Lung (tissue), 11 donors: ENCODE measurements at regions not wholly inside any gene's neighbourhood (a gene's known extent, or its start where the extent isn't known, plus 50 kb on each side); places are given as distances from the start of the nearest gene placed in this dataset.

Source experiments
- ATAC-seq: fragments of 200-7000 bp; cut with Tn5 transposase; one replicate; pipeline ENCODE4 v1.9.1; 2020; ENCODE audit warnings: moderate number of reproducible peaks; ENCODE audit not compliant: insufficient read depth, low FRiP score
- DNase-seq, 3 donors: peaks; one replicate each; pipeline ENCODE4 v3.0.0-alpha.2; 2013 to 2017
- H3K27ac ChIP-seq, 2 donors: one replicate each; pipeline ENCODE4 v1.5.1; 2013; ENCODE audit warnings: mild to moderate bottlenecking in 2 of 2, moderate library complexity in 2 of 2, control low read depth in 1 of 2, inconsistent platforms in 1 of 2, low read depth in 1 of 2, low read length in 1 of 2
- H3K27me3 ChIP-seq, 3 donors: one replicate each; pipeline ENCODE4 v1.5.1; 2013; ENCODE audit warnings: low read length in 2 of 3; ENCODE audit not compliant: control insufficient read depth in 3 of 3, insufficient read depth in 3 of 3
- H3K36me3 ChIP-seq, 4 donors: one replicate each; pipeline ENCODE4 v1.5.1; 2013; ENCODE audit warnings: low read length in 4 of 4, mild to moderate bottlenecking in 1 of 4, moderate library complexity in 1 of 4; ENCODE audit not compliant: control insufficient read depth in 4 of 4, insufficient read depth in 4 of 4
- H3K4me1 ChIP-seq, 5 donors: one replicate each; pipeline ENCODE4 v1.5.1; 2013; ENCODE audit warnings: low read length in 5 of 5, mild to moderate bottlenecking in 2 of 5, moderate library complexity in 1 of 5; ENCODE audit not compliant: control insufficient read depth in 5 of 5, insufficient read depth in 5 of 5
- H3K4me3 ChIP-seq: one replicate; pipeline ENCODE4 v1.5.1; 2013; ENCODE audit warnings: mild to moderate bottlenecking, control low read depth, moderate library complexity
- H3K9ac ChIP-seq, 2 donors: one replicate each; pipeline ENCODE4 v1.5.1; 2013; ENCODE audit warnings: low read length in 2 of 2, control low read depth in 1 of 2; ENCODE audit not compliant: insufficient read depth in 1 of 2
- H3K9me3 ChIP-seq, 4 donors: one replicate each; pipeline ENCODE4 v1.5.1; 2013; ENCODE audit warnings: low read length in 3 of 4, mild to moderate bottlenecking in 1 of 4, moderate library complexity in 1 of 4; ENCODE audit not compliant: control insufficient read depth in 4 of 4, insufficient read depth in 3 of 4
- WGBS, 2 donors: extraction: QIAGEN DNeasy Blood & Tissue Kit; methylation state at CpG; one replicate each; pipeline ENCODE4 v1.1.7; 2013; 5-methylcytosine and 5-hydroxymethylcytosine counted together
- TF ChIP-seq, protein P1 (sequence below): IDR thresholded peaks from 2 replicates; pipeline ENCODE4 v1.5.1; 2012; ENCODE audit warnings: mild to moderate bottlenecking; ENCODE audit errors: control extremely low read depth, extremely low read depth
- donor health status: control.
- donor health status: control.
- donor health status: Bipolar disorder and iron deficiency.
- donor health status: healthy.
- donor health status: DM: yes; HTN: yes; CAD: no.

DNA sequence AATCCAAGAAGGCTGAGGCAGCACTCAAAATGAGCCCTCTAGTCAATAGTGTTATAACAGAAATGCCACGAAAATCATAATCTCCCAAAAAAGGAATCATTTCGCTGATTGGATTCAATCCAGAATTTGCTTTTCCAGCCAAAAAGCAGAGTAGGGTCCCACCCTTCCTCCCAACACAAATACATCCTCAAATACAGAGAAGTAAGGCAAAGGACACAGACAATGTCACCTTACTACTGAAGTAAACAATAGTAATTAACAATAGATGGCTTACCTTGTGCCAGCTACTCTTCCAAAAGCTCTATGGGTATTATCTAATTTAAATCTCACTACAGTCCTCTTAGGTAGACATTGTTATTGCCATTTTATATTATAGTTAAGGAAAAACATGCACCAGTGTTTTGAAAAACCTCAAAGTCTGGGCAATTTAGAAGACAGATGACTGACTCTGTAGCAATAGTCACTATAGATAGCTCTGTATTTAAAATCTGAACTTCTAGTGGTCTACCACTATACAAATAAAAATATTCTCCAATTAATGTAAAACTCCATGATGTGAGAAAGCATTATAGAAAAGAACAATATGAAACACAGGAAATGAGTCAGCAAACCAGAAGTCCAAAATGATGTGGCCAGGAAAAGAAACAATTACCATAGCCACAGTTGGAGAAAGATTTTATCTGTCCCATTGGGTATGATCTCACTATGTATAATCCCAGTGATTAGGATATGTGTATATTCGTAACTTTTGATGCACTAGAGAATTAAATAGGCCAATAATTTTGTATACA lies 305.0 kb upstream of the ERBB4 start:
- no peaks in the 10 kb centered on the region for H3K9me3 ChIP-seq
- DNase-seq (no peak), ATAC-seq (no peak)
- WGBS, 2 donors = 69 to 72% methylated on average over 3 of the region's 3 CpGs
- TF ChIP-seq, protein P1, sequence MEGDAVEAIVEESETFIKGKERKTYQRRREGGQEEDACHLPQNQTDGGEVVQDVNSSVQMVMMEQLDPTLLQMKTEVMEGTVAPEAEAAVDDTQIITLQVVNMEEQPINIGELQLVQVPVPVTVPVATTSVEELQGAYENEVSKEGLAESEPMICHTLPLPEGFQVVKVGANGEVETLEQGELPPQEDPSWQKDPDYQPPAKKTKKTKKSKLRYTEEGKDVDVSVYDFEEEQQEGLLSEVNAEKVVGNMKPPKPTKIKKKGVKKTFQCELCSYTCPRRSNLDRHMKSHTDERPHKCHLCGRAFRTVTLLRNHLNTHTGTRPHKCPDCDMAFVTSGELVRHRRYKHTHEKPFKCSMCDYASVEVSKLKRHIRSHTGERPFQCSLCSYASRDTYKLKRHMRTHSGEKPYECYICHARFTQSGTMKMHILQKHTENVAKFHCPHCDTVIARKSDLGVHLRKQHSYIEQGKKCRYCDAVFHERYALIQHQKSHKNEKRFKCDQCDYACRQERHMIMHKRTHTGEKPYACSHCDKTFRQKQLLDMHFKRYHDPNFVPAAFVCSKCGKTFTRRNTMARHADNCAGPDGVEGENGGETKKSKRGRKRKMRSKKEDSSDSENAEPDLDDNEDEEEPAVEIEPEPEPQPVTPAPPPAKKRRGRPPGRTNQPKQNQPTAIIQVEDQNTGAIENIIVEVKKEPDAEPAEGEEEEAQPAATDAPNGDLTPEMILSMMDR = no peak
- H3K4me3 ChIP-seq = no peak overlapping the region
- no peaks in the 10 kb centered on the region for H3K4me1 ChIP-seq
- H3K27ac ChIP-seq = no peak overlapping the region
- no peaks in the 10 kb centered on the region for H3K36me3 ChIP-seq
- no peak overlapping the region for H3K9ac ChIP-seq
- no peaks in the 10 kb centered on the region for H3K27me3 ChIP-seq

DNA sequence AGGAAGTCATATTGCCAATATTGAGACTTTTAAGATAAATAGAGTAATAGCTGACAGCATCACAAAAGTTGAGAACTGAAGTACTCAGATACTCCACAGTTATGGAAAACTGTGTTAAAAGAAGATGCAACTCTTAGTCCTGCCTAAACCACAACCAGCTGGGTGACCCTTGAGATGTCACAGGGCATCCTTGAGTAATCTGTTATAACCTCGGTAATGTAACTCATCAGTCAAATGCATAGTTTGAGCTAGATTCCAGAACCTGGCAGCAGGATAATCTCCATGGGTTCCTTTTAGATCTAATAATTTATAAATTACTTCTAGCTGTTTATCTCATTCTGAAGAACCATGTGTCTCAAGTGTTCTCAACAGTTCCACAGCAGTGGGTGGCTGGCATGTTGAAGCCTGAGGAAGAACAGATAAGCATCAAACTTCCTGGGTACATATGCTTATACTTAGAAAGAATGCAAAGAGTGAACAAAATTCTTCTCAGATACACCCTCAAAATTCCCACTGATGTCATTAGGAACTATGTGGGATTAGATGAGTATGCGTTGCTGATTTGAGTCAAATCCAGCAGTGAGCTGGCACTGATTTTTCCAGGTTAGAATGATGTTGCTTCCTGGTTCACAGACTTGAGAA lies 304.1 kb upstream of the ERBB4 start:
- ATAC-seq = no peak
- Histone ChIP-seq H3K4me1 (no peaks in the 10 kb centered on the region), H3K4me3 (no peak overlapping the region), H3K27ac (no peak overlapping the region), H3K27me3 (no peaks in the 10 kb centered on the region), H3K9ac (no peak overlapping the region), H3K36me3 (no peaks in the 10 kb centered on the region), H3K9me3 (no peaks in the 10 kb centered on the region)
- TF ChIP-seq, protein P1 = no peak
- WGBS, 2 donors = 81 to 91% methylated on average over 2 of the region's 2 CpGs
- no peak for DNase-seq

DNA sequence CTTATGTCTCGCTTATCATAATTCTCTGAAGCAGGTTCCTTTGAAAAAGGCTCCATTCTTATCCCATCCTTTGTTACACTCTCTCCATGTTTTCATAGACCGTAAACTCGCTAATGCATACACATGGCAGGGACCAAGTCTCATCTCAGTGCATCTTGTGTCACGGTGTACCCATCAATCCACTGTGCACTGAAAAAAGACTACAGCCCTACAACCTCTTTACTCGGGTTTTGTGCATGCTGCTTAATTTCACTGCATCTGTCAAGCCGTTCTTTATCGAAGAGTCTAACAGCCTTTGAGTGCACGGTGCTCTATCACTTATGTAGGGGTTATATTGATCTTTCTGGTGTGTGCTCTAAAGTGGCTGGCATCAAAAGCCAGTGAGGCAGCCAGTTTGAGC lies 302.9 kb upstream of the ERBB4 start:
- H3K4me1 ChIP-seq = no peaks in the 10 kb centered on the region
- H3K9me3 ChIP-seq = no peaks in the 10 kb centered on the region
- H3K9ac ChIP-seq = no peak overlapping the region
- DNase-seq (no peak), ATAC-seq (no peak)
- H3K27ac ChIP-seq = no peak overlapping the region
- TF ChIP-seq, protein P1 = no peak
- no peaks in the 10 kb centered on the region for H3K36me3 ChIP-seq
- H3K4me3 ChIP-seq = no peak overlapping the region
- no peaks in the 10 kb centered on the region for H3K27me3 ChIP-seq
- WGBS, 2 donors = 79 to 93% methylated on average over 8 of the region's 8 CpGs
